Omental fat pad (tissue), 3 donors: ENCODE measurements at regions not wholly inside any gene's neighbourhood (a gene's known extent, or its start where the extent isn't known, plus 50 kb on each side); places are given as distances from the start of the nearest gene placed in this dataset.

Experiments
- ATAC-seq: fragments of 150-250 bp; one replicate; pipeline ENCODE4 v1.9.1; 2016; ENCODE audit warnings: mild to moderate bottlenecking, moderate library complexity; ENCODE audit not compliant: low FRiP score
- DNase-seq: peaks from one replicate; pipeline ENCODE4 v3.0.0-alpha.2; 2019; ENCODE audit warnings: low spot score
- TF ChIP-seq, protein P1 (sequence below), 3 donors: fragments of 450-650 bp; IDR thresholded peaks; one replicate each; pipeline ENCODE4 v1.5.1; 2016 to 2017; ENCODE audit warnings: antibody characterized with exemption in 3 of 3, mild to moderate bottlenecking in 3 of 3, moderate library complexity in 2 of 3

DNA sequence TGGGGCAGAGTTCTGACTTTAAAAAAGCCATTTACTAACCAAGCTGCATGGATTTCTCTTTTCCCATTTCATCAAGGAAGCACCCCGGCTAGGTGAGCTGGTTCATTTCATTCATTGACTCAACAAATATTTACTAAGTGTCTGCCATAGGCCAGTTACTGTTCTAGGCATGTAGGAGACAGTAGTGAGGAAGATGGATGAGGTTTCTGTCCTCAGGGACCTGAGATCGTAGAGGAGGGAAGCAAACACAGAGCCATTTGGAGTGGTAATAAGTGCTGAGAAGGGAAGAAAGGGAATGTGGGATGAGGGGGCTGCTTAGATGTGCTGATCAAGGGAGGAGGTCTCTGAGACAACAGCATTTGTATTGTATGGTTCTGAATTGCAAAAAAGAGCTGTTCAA is 120.4 kb downstream of the C9orf152 start:
- ATAC-seq: no peak
- TF ChIP-seq, protein P1, sequence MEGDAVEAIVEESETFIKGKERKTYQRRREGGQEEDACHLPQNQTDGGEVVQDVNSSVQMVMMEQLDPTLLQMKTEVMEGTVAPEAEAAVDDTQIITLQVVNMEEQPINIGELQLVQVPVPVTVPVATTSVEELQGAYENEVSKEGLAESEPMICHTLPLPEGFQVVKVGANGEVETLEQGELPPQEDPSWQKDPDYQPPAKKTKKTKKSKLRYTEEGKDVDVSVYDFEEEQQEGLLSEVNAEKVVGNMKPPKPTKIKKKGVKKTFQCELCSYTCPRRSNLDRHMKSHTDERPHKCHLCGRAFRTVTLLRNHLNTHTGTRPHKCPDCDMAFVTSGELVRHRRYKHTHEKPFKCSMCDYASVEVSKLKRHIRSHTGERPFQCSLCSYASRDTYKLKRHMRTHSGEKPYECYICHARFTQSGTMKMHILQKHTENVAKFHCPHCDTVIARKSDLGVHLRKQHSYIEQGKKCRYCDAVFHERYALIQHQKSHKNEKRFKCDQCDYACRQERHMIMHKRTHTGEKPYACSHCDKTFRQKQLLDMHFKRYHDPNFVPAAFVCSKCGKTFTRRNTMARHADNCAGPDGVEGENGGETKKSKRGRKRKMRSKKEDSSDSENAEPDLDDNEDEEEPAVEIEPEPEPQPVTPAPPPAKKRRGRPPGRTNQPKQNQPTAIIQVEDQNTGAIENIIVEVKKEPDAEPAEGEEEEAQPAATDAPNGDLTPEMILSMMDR (IDR thresholded peaks at IDR 0.05): no peak
- no peak for DNase-seq

DNA sequence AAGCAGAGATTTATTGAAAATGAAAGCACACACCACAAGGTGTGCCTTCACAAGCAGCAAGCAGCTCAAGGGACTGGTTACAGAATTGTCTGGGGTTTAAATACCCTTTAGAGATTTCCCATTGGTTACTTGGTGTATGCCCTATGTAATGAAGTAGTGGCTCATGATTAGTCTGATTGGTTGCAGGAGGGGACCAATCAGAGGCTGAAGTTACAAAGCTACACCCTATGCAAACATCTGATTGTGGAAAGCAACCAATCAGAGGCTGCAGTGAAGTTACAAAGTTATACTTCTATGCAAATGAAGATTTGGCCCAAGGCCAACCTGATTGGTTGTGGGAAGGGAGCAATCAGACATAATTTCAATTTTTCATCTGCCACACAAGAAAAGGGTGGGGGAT is 119.9 kb downstream of the C9orf152 start:
- TF ChIP-seq, protein P1 (IDR thresholded peaks at IDR 0.05): no peak
- ATAC-seq: no peak
- no peak for DNase-seq

DNA sequence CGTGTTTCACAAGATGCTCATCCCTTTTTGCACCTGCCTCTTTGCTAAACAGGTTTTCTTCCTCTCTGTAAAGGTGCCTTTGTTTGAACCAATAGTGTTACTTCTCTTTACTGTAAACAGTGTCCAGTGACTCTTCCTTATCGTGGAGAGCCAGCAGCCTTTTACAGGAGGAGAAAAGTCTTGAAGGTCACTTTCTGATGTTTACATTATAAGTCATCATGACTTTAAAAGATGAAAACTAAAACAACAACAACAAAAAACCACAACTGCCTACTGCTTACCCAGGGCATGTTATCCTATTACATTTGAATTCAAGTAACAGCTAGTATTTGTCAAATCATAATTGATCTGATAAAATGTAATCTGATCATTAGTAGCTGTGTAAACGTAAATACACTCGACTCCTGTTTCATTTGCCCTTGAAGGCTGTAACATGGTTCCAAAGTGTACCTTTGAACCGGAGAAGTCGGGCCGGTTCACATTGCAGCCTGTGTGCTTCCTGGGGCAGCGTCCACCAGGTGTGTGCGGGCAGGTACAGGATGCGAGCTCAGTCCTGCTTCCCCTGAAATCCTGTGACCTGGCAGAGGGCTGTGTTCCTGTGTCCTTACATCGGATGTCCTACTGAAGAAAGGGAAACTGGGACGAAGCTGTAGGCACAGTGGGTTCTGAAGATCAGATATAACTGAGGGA is 118.1 kb downstream of the C9orf152 start:
- ATAC-seq: no peak
- TF ChIP-seq, protein P1 (IDR thresholded peaks at IDR 0.05): no peak
- DNase-seq: no peak

- DNase-seq (no peak), ATAC-seq (no peak)
- TF ChIP-seq, protein P1 (IDR thresholded peaks at IDR 0.05): no peak
Measured at GRCh38 chr9:110092792-110093191, 115.2 kb downstream of the C9orf152 start.

- ATAC-seq: no peak
- TF ChIP-seq, protein P1 (IDR thresholded peaks at IDR 0.05): no peak
Measured at GRCh38 chr9:110093417-110093816, 114.5 kb downstream of the C9orf152 start.

DNA sequence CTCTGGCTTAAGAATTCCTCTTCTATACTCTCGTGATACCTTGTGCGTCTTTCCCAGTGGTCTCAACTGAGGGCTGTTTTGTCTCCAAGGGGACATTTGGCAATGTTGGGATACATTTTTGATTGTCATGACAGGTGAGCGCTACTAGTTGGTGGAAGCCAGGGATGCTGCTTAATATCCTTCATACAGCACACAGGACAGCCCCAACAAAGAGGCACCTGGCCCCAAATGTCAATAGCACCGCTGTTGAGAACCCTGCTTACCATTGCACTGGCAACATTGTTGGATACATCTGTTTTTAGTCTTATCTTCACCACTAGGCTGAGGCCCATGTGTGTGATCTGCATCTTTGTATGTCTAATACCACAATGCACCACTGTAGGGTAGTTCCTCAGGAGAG is 114.1 kb downstream of the C9orf152 start:
- DNase-seq: no peak
- TF ChIP-seq, protein P1 (IDR thresholded peaks at IDR 0.05): no peak
- ATAC-seq: no peak

More at GRCh38 chr9:110093417-110093816, 114.5 kb downstream of the C9orf152 start:
- DNase-seq: no peak

DNA sequence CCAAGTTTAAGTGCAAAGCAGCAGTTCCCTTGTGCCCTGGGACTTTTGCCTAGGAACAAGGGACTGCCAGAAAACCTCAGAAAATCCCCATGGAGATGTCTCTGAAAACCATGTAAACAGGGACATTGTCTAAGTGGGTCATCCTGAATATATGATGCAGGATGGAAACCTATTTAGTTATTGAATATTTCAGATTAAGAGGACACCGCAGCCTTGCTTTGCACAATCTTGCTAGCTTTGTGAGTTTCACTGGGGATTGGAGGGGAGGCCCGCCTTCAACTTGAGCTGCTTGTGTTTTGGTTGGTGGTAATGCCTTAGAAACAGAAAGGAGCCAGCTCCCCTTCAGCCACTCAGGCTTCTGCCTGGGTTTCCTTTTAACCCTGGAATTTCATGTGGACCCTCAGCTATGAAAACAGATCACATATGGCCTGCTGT is 112.8 kb downstream of the C9orf152 start:
- TF ChIP-seq, protein P1 (IDR thresholded peaks at IDR 0.05): no peak
- ATAC-seq (no peak), DNase-seq (no peak)
